Lower leg skin (tissue), 4 donors: ENCODE measurements at regions not wholly inside any gene's neighbourhood (a gene's known extent, or its start where the extent isn't known, plus 50 kb on each side); places are given as distances from the start of the nearest gene placed in this dataset.
A peak's percentile ranks its signal among the peaks of the same experiment; 100 is the strongest.

Experiments used
- DNase-seq, 2 donors: peaks; one replicate each; pipeline ENCODE4 v3.0.0-alpha.2; 2019; ENCODE audit warnings: low spot score in 2 of 2
- H3K4me3 ChIP-seq: fragments of 200-600 bp; sonication (generic); 2 replicates; pipeline ENCODE4 v1.5.1; 2017; ENCODE audit warnings: mild to moderate bottlenecking, low read depth; ENCODE audit not compliant: poor library complexity, severe bottlenecking
- POLR2A ChIP-seq, 2 donors: fragments of 450-650 bp; IDR thresholded peaks; one replicate each; pipeline ENCODE4 v1.6.1; 2016 to 2017; ENCODE audit warnings: antibody characterized with exemption in 2 of 2, mild to moderate bottlenecking in 1 of 2, moderate library complexity in 1 of 2
- WGBS, 2 donors: methylation state at CpG; one replicate each; pipeline ENCODE4 v1.1.5; 2018; 5-methylcytosine and 5-hydroxymethylcytosine counted together
- intact Hi-C: fragments of 100-400 bp; cut with DNase I; formaldehyde crosslinking; loops from one replicate; pipeline ENCODE4 v1.15.0; 2023; ENCODE audit warnings: low total_unique reads
- TF ChIP-seq, protein P1 (sequence below), 3 donors: fragments of 450-650 bp; IDR thresholded peaks; one replicate each; pipeline ENCODE4 v1.5.1; 2016; ENCODE audit warnings: antibody characterized with exemption in 3 of 3, mild to moderate bottlenecking in 3 of 3, moderate library complexity in 2 of 3

DNA sequence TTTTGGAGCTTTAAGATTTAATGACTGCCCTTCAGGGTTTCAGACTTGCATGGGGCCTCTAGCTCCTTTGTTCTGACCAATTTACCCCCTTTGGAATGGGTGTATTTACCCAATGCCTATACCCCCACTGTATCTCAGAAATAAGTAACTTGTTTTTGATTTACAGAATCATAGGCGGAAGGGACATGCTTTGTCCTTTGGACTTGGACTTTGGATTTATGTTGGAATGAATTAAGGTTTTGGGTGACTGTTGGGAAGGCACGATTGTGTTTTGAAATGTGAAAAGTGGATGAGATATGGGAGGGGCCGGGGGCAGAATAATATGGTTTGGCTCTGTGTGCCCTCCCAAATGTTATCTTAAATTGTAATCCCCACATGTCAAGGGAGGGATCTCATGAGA is 1824.7 kb downstream of the PCDH7 start:
- no peak for TF ChIP-seq POLR2A (IDR thresholded peaks at IDR 0.05)
- TF ChIP-seq, protein P1, sequence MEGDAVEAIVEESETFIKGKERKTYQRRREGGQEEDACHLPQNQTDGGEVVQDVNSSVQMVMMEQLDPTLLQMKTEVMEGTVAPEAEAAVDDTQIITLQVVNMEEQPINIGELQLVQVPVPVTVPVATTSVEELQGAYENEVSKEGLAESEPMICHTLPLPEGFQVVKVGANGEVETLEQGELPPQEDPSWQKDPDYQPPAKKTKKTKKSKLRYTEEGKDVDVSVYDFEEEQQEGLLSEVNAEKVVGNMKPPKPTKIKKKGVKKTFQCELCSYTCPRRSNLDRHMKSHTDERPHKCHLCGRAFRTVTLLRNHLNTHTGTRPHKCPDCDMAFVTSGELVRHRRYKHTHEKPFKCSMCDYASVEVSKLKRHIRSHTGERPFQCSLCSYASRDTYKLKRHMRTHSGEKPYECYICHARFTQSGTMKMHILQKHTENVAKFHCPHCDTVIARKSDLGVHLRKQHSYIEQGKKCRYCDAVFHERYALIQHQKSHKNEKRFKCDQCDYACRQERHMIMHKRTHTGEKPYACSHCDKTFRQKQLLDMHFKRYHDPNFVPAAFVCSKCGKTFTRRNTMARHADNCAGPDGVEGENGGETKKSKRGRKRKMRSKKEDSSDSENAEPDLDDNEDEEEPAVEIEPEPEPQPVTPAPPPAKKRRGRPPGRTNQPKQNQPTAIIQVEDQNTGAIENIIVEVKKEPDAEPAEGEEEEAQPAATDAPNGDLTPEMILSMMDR (IDR thresholded peaks at IDR 0.05), result no peak
- H3K4me3 ChIP-seq, result no peak overlapping the region
- intact Hi-C loops, result no loop called here
- WGBS, 2 donors, result 87 to 89% methylated on average over 3 of the region's 3 CpGs
- no peak for DNase-seq

DNA sequence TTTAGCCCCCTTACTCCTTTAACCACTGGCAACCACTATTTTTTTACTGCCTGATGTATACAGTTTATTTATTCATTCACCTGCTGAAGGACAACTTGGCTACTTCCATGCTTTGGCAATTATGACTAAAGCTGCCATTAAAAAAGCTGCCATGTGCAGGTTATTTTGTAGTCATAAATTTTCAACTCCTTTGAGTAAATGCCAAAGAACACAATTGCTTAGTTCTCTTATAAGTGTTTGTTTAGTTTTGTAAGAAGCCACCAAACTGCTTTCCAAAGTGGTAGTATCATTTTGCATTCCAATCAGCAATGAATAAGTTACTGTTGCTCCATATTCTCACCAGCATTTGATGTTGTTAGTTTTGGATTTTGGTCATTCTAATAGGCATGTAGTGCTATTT is 1831.8 kb downstream of the PCDH7 start:
- intact Hi-C loops, result no loop called here
- no peak for DNase-seq
- no peak overlapping the region for H3K4me3 ChIP-seq
- TF ChIP-seq, protein P1 (IDR thresholded peaks at IDR 0.05), result no peak
- no peak for TF ChIP-seq POLR2A (IDR thresholded peaks at IDR 0.05)

DNA sequence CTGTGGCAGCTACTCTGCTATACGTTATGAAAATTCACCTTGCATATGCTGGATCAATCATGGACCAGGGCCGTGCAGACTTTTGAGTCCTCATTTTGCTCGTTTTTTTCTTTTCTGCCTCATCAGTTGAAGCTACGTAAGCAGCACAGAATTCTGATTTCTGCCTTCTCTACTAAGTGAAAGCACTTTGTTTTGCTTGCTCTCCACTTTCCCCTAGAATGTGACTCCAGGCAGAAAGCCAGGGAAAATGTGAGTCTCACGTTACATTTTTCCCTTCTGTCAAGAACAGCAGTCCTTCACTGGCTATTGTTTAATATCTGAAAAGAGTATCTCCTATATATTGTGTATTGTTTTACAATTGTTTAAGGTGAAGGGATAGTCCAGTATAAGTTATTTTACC is 1840.1 kb downstream of the PCDH7 start:
- no peak overlapping the region for H3K4me3 ChIP-seq
- WGBS, 2 donors, result 25 to 31% methylated on average over 5 of the region's 5 CpGs
- intact Hi-C loops, result no loop called here
- no peak for TF ChIP-seq POLR2A (IDR thresholded peaks at IDR 0.05)
- TF ChIP-seq, protein P1 (IDR thresholded peaks at IDR 0.05), result no peak
- peak in 1 of 2 donors; percentile 15 for DNase-seq

DNA sequence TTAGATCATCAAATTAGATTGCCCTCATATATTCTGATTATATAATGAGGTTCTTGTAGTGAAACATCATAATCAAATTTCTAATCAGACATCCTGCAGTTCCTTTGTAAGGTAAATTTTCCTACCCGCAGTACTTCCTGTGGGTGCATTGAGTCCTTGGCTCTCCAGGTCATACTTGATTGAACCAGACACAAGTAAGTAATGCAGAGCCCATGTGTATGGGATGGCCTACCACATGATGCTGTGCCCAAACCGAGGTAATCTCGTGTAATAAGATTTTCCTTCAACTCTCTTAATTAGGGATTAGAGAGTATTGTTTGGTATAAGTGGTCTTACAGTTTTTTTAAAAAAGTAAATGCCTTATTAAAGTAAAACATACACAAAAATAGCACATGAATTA is 1841.8 kb downstream of the PCDH7 start:
- DNase-seq, result no peak
- TF ChIP-seq, protein P1 (IDR thresholded peaks at IDR 0.05), result no peak
- TF ChIP-seq POLR2A (IDR thresholded peaks at IDR 0.05), result no peak
- WGBS, 2 donors, result 85 to 90% methylated on average over 3 of the region's 3 CpGs
- intact Hi-C loops, result no loop called here
- no peak overlapping the region for H3K4me3 ChIP-seq

DNA sequence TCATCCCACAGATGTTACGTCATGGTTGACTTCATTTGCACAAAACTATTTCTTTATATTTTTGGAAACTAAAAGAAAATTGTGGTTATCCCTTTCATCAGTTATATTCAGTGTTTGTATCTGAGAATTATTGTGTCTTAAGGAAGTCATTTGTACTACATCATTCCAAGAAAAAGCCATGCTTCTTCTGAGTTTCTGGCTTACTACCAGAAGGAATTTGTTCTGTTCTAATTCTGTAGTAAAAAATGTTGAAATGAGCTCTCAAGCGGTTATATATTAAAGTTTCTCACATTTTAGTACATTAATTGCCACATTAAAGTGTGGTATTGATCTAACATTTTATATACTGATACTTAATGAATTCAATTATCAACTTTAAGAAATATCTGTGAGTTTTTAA is 1844.5 kb downstream of the PCDH7 start:
- H3K4me3 ChIP-seq, result no peak overlapping the region
- no peak for DNase-seq
- 68 to 73% methylated on average over 2 of the region's 2 CpGs for WGBS, 2 donors
- intact Hi-C loops, result no loop called here
- TF ChIP-seq, protein P1 (IDR thresholded peaks at IDR 0.05), result no peak
- TF ChIP-seq POLR2A (IDR thresholded peaks at IDR 0.05), result no peak

DNA sequence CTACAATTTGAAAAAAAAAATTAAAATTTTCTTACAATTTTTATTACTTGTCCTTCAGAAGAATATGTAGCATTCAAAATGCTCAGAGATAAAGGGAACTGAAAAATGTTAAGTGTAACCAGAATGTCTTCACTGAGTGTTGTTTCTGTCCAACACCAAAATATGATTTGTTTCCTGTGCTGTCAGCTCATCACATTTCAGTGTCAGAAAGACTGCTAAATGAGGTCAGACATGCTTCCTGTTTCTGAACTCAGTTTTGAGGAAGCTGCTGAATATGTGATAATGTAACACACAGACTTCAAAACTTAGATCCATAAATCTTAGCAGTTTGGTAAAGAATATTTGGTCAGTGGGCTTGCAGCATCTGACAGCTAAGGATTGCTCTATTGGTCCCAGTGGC is 1849.7 kb downstream of the PCDH7 start:
- TF ChIP-seq, protein P1 (IDR thresholded peaks at IDR 0.05), result no peak
- TF ChIP-seq POLR2A (IDR thresholded peaks at IDR 0.05), result no peak
- H3K4me3 ChIP-seq, result no peak overlapping the region
- DNase-seq, result no peak
- intact Hi-C loops, result no loop called here
